ENCODE measurements at regions not wholly inside any gene's neighbourhood (a gene's known extent, or its start where the extent isn't known, plus 50 kb on each side); places are given as distances from the start of the nearest gene placed in this dataset.

GRCh38 chr1:29838738-29839320 is 602.5 kb downstream of the PTPRU start:
- no peak overlapping the region for H3K4me3 Mint-ChIP-seq (ENCODE audit: unreplicated experiment)
- no peaks in the 10 kb centered on the region for H3K9me3 Mint-ChIP-seq (ENCODE audit: unreplicated experiment)
- TF ChIP-seq CTCF (IDR thresholded peaks at IDR 0.05; ENCODE audit: unreplicated experiment), result no peak
- no peaks in the 10 kb centered on the region for H3K4me1 Mint-ChIP-seq (ENCODE audit: unreplicated experiment)
- H3K27me3 Mint-ChIP-seq (ENCODE audit: unreplicated experiment), result peaks cover 3% of the 10 kb centered on the region
- no peak for DNase-seq (ENCODE audit: low spot score)
- H3K27ac Mint-ChIP-seq (ENCODE audit: unreplicated experiment), result no peak overlapping the region
- no peaks in the 10 kb centered on the region for H3K36me3 Mint-ChIP-seq (ENCODE audit: low read depth, unreplicated experiment)

GRCh38 chr1:29836651-29837646 is 600.6 kb downstream of the PTPRU start:
- no peak for DNase-seq (ENCODE audit: low spot score)
- Mint-ChIP-seq H3K27me3 (ENCODE audit: unreplicated experiment) (peaks cover 3% of the 10 kb centered on the region), H3K27ac (ENCODE audit: unreplicated experiment) (no peak overlapping the region), H3K4me3 (ENCODE audit: unreplicated experiment) (no peak overlapping the region), H3K36me3 (ENCODE audit: low read depth, unreplicated experiment) (no peaks in the 10 kb centered on the region), H3K9me3 (ENCODE audit: unreplicated experiment) (no peaks in the 10 kb centered on the region), H3K4me1 (ENCODE audit: unreplicated experiment) (no peaks in the 10 kb centered on the region)
- TF ChIP-seq CTCF (IDR thresholded peaks at IDR 0.05; ENCODE audit: unreplicated experiment), result no peak

- no peak for TF ChIP-seq CTCF (IDR thresholded peaks at IDR 0.05; ENCODE audit: unreplicated experiment)
- no peak for DNase-seq (ENCODE audit: low spot score)
- Mint-ChIP-seq H3K36me3 (ENCODE audit: low read depth, unreplicated experiment) (no peaks in the 10 kb centered on the region), H3K4me3 (ENCODE audit: unreplicated experiment) (no peak overlapping the region), H3K9me3 (ENCODE audit: unreplicated experiment) (no peaks in the 10 kb centered on the region), H3K27me3 (ENCODE audit: unreplicated experiment) (peaks cover 4% of the 10 kb centered on the region), H3K27ac (ENCODE audit: unreplicated experiment) (no peak overlapping the region), H3K4me1 (ENCODE audit: unreplicated experiment) (no peaks in the 10 kb centered on the region)
Measured at GRCh38 chr1:29835874-29836273, 599.6 kb downstream of the PTPRU start.

GRCh38 chr1:29835406-29835805 is 599.1 kb downstream of the PTPRU start:
- H3K4me3 Mint-ChIP-seq (ENCODE audit: unreplicated experiment), result no peak overlapping the region
- peaks cover 5% of the 10 kb centered on the region for H3K27me3 Mint-ChIP-seq (ENCODE audit: unreplicated experiment)
- H3K36me3 Mint-ChIP-seq (ENCODE audit: low read depth, unreplicated experiment), result no peaks in the 10 kb centered on the region
- no peaks in the 10 kb centered on the region for H3K4me1 Mint-ChIP-seq (ENCODE audit: unreplicated experiment)
- TF ChIP-seq CTCF (IDR thresholded peaks at IDR 0.05; ENCODE audit: unreplicated experiment), result no peak
- no peaks in the 10 kb centered on the region for H3K9me3 Mint-ChIP-seq (ENCODE audit: unreplicated experiment)
- DNase-seq (ENCODE audit: low spot score), result no peak
- no peak overlapping the region for H3K27ac Mint-ChIP-seq (ENCODE audit: unreplicated experiment)

- H3K27me3 Mint-ChIP-seq (ENCODE audit: unreplicated experiment), result peaks cover 5% of the 10 kb centered on the region
- no peaks in the 10 kb centered on the region for H3K9me3 Mint-ChIP-seq (ENCODE audit: unreplicated experiment)
- H3K27ac Mint-ChIP-seq (ENCODE audit: unreplicated experiment), result no peak overlapping the region
Measured at GRCh38 chr1:29833581-29833980, 597.3 kb downstream of the PTPRU start.

More at GRCh38 chr1:29833581-29833980, 597.3 kb downstream of the PTPRU start:
- H3K4me1 Mint-ChIP-seq (ENCODE audit: unreplicated experiment), result no peaks in the 10 kb centered on the region
- no peaks in the 10 kb centered on the region for H3K36me3 Mint-ChIP-seq (ENCODE audit: low read depth, unreplicated experiment)
- H3K4me3 Mint-ChIP-seq (ENCODE audit: unreplicated experiment), result no peak overlapping the region
- no peak for TF ChIP-seq CTCF (IDR thresholded peaks at IDR 0.05; ENCODE audit: unreplicated experiment)
- DNase-seq (ENCODE audit: low spot score), result no peak

Data from endothelial cell (in vitro differentiated cells).